H1 (cell line): ENCODE measurements at regions not wholly inside any gene's neighbourhood (a gene's known extent, or its start where the extent isn't known, plus 50 kb on each side); places are given as distances from the start of the nearest gene placed in this dataset.

ENCODE experiments used
- CTCF ChIA-PET: fragments of 300-600 bp; sonication (Branson Sonifier 250); formaldehyde crosslinking; loops from one replicate; lab custom pipeline; 2021; ENCODE audit not compliant: partially characterized antibody; lab: Charles Lee
- POLR2A ChIA-PET: fragments of 300-600 bp; sonication (Branson Sonifier 250); formaldehyde crosslinking; loops from one replicate; lab custom pipeline; 2021; ENCODE audit warnings: inconsistent platforms; ENCODE audit not compliant: partially characterized antibody; lab: Charles Lee
- DNase-seq, 2 experiments: peaks; one replicate each; pipeline versions ENCODE4 v3.0.0 to v3.0.0-alpha.2; 2010 to 2022; ENCODE audit warnings: low spot score in 2 of 2, low read depth in 1 of 2, mixed read lengths in 1 of 2
- FAIRE-seq: peaks from 2 replicates; lab custom pipeline; 2011; peaks lifted over from hg19 to GRCh38; lab: Jason Lieb, UNC
- H2AFZ ChIP-seq: 2 replicates; pipeline ENCODE4 v1.8.1; 2012; ENCODE audit warnings: low read length, inconsistent platforms
- H2AK5ac ChIP-seq: 2 replicates; pipeline ENCODE4 v1.6.1; 2013; ENCODE audit warnings: low read depth, low read length
- H2BK120ac ChIP-seq: replicated peaks from 2 replicates; pipeline ENCODE3; 2013; ENCODE audit warnings: low read depth, low read length, inconsistent platforms
- H2BK12ac ChIP-seq: 2 replicates; pipeline ENCODE4 v1.6.1; 2013; ENCODE audit warnings: low read depth, low read length
- H2BK15ac ChIP-seq: 2 replicates; pipeline ENCODE4 v1.6.1; 2013; ENCODE audit warnings: low read length
- H2BK20ac ChIP-seq: 2 replicates; pipeline ENCODE4 v1.6.1; 2013; ENCODE audit warnings: low read length
- H2BK5ac ChIP-seq: 2 replicates; pipeline ENCODE4 v1.6.1; 2013; ENCODE audit warnings: low read depth, low read length
- H3K14ac ChIP-seq: 2 replicates; pipeline ENCODE4 v1.6.1; 2013; ENCODE audit warnings: inconsistent platforms; ENCODE audit not compliant: insufficient read length
- H3K18ac ChIP-seq: 2 replicates; pipeline ENCODE4 v1.6.1; 2013; ENCODE audit warnings: low read length; ENCODE audit errors: extremely low read depth
- H3K23ac ChIP-seq: 2 replicates; pipeline ENCODE4 v1.6.1; 2013; ENCODE audit warnings: inconsistent platforms; ENCODE audit not compliant: insufficient read length
- H3K23me2 ChIP-seq: 2 replicates; pipeline ENCODE4 v1.6.1; 2013; ENCODE audit warnings: low read depth, low read length
- H3K27ac ChIP-seq: 2 replicates; pipeline ENCODE4 v1.6.1; 2011; ENCODE audit warnings: low read depth, low read length, inconsistent platforms
- H3K27me3 ChIP-seq, 4 experiments: replicated peaks in 1 of 4; 1 replicate in 1 of 4; 2 replicates in 3 of 4; pipeline versions ENCODE4 v1.6.1 to v1.8.1; 2011 to 2013; ENCODE audit warnings: low read length in 3 of 4, mild to moderate bottlenecking in 3 of 4, inconsistent platforms in 2 of 4, mixed read lengths in 2 of 4, moderate library complexity in 1 of 4; ENCODE audit not compliant: control insufficient read depth in 3 of 4, insufficient read depth in 3 of 4; ENCODE audit errors: extremely low read depth in 1 of 4
- H3K36me3 ChIP-seq, 4 experiments: 2 replicates each; pipeline versions ENCODE4 v1.6.1 to v1.8.1; 2011 to 2013; ENCODE audit warnings: mild to moderate bottlenecking in 4 of 4, low read length in 3 of 4, moderate library complexity in 2 of 4, control low read depth in 1 of 4, inconsistent platforms in 1 of 4; ENCODE audit not compliant: insufficient read depth in 4 of 4, control insufficient read depth in 2 of 4
- H3K4ac ChIP-seq: replicated peaks from 2 replicates; pipeline ENCODE3; 2013; ENCODE audit warnings: low read length, low read depth, mixed read lengths, inconsistent platforms; ENCODE audit not compliant: insufficient read length
- H3K4me1 ChIP-seq, 4 experiments: replicated peaks in 1 of 4; 1 replicate in 1 of 4; 2 replicates in 3 of 4; pipeline versions ENCODE4 v1.6.1 to v1.8.1; 2011 to 2013; ENCODE audit warnings: low read length in 3 of 4, inconsistent platforms in 2 of 4, mixed read lengths in 1 of 4; ENCODE audit not compliant: insufficient read depth in 4 of 4, control insufficient read depth in 3 of 4
- H3K4me2 ChIP-seq, 2 experiments: 2 replicates each; pipeline versions ENCODE4 v1.6.1 to v1.8.1; 2011 to 2013; ENCODE audit warnings: low read depth in 2 of 2, low read length in 2 of 2, control low read depth in 1 of 2, inconsistent platforms in 1 of 2, mild to moderate bottlenecking in 1 of 2; ENCODE audit not compliant: insufficient read depth in 1 of 2
- H3K4me3 ChIP-seq, 4 experiments: fragments of 200-600, 300-600 bp in 1 of 4; sonication (generic), shearing (Covaris generic), sonication (Bioruptor Twin) in 1 of 4; 2 replicates each; pipeline versions ENCODE4 v1.5.1 to v1.8.1; 2011 to 2016; ENCODE audit warnings: low read length in 4 of 4, low read depth in 3 of 4, control low read depth in 2 of 4, inconsistent platforms in 2 of 4, mild to moderate bottlenecking in 2 of 4, mixed read lengths in 1 of 4, moderate library complexity in 1 of 4; ENCODE audit not compliant: insufficient read depth in 2 of 4; ENCODE audit errors: extremely low read depth in 1 of 4
- H3K56ac ChIP-seq: replicated peaks from 2 replicates; pipeline ENCODE3; 2013; ENCODE audit warnings: low read depth, mild to moderate bottlenecking, mixed read lengths, low read length, inconsistent platforms; ENCODE audit not compliant: insufficient read length
- H3K79me1 ChIP-seq: 2 replicates; pipeline ENCODE4 v1.6.1; 2013; ENCODE audit warnings: low read depth, low read length, control low read depth
- H3K79me2 ChIP-seq, 2 experiments: 2 replicates each; pipeline versions ENCODE4 v1.6.1 to v1.8.1; 2012 to 2013; ENCODE audit warnings: low read length in 2 of 2, mild to moderate bottlenecking in 2 of 2, inconsistent platforms in 1 of 2; ENCODE audit not compliant: insufficient read depth in 2 of 2, control insufficient read depth in 1 of 2
- H3K9ac ChIP-seq, 4 experiments: replicated peaks in 1 of 4; 1 replicate in 1 of 4; 2 replicates in 3 of 4; pipeline versions ENCODE4 v1.6.1 to v1.8.1; 2011 to 2013; ENCODE audit warnings: low read depth in 3 of 4, low read length in 3 of 4, control low read depth in 2 of 4, mild to moderate bottlenecking in 2 of 4, moderate library complexity in 2 of 4, inconsistent platforms in 1 of 4; ENCODE audit errors: extremely low read depth in 1 of 4
- H3K9me3 ChIP-seq, 2 experiments: 2 replicates each; pipeline versions ENCODE4 v1.6.1 to v1.8.1; 2012 to 2013; ENCODE audit warnings: mild to moderate bottlenecking in 2 of 2, moderate library complexity in 2 of 2, control low read depth in 1 of 2, inconsistent platforms in 1 of 2, low read depth in 1 of 2, low read length in 1 of 2, mixed read lengths in 1 of 2; ENCODE audit not compliant: insufficient read depth in 2 of 2
- H4K20me1 ChIP-seq, 2 experiments: replicated peaks in 1 of 2; 2 replicates each; pipeline versions ENCODE3 to v1.8.1; 2011 to 2013; ENCODE audit warnings: inconsistent platforms in 2 of 2, low read length in 2 of 2, mild to moderate bottlenecking in 1 of 2; ENCODE audit not compliant: insufficient read depth in 2 of 2, control insufficient read depth in 1 of 2
- H4K5ac ChIP-seq: 2 replicates; pipeline ENCODE4 v1.6.1; 2013; ENCODE audit warnings: low read length, low read depth, mixed read lengths, inconsistent platforms; ENCODE audit not compliant: insufficient read length
- H4K8ac ChIP-seq: 2 replicates; pipeline ENCODE4 v1.8.0; 2013; ENCODE audit warnings: mild to moderate bottlenecking, moderate library complexity, low read length, inconsistent platforms; ENCODE audit not compliant: insufficient read depth; ENCODE audit errors: extremely low read depth
- H4K91ac ChIP-seq: replicated peaks from 2 replicates; pipeline ENCODE3; 2013; ENCODE audit warnings: low read length, mixed read lengths, inconsistent platforms; ENCODE audit not compliant: insufficient read length
- ZNF274 ChIP-seq: IDR thresholded peaks from 2 replicates; pipeline ENCODE4 v1.7.0; 2012; ENCODE audit warnings: low read length, borderline replicate concordance; ENCODE audit errors: extremely low read depth
- WGBS, 2 experiments: shearing (Covaris generic) in 1 of 2; methylation state at CpG; one replicate each; pipeline versions ENCODE4 v1.1.6 to v1.1.7; 2013 to 2015; ENCODE audit warnings: low lambda C conversion rate in 2 of 2, mixed read lengths in 2 of 2, inconsistent platforms in 1 of 2, low coverage in 1 of 2, missing lambda C conversion rate in 1 of 2; ENCODE audit not compliant: insufficient replicate concordance in 2 of 2, insufficient coverage in 1 of 2, insufficient read length in 1 of 2; ENCODE audit errors: extremely low coverage in 1 of 2, missing lambda C conversion rate in 1 of 2; 5-methylcytosine and 5-hydroxymethylcytosine counted together

DNA sequence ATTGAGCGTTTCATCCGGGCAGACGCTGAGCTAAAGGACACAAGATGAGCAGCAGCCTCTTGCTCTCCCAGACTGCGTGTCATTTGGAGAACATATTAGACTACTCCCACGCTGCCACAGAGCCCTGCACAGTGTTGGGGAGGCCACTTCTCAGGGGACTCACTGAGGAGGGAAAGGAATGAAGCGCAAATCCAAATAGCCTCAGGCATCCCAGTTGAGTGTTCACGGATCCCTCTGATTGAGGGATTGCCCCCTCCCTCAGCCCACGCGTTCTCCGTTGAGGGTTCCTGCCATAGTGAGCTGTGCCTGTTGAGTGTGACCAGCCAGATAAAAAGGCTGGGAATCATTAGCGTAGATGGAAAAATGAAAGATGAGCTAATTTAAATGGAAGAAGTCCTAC is 563.4 kb downstream of the ACTR3B start:
- no peak overlapping the region for H2BK12ac ChIP-seq
- no peaks in the 10 kb centered on the region for H3K4me1 ChIP-seq
- no peak overlapping the region for H3K4me2 ChIP-seq
- H3K27ac ChIP-seq = no peak overlapping the region
- H2BK15ac ChIP-seq = no peak overlapping the region
- no peak overlapping the region for H3K23ac ChIP-seq
- H4K8ac ChIP-seq = no peak overlapping the region
- H3K9me3 ChIP-seq = peaks cover 24 to 47% of the 10 kb centered on the region in 2 experiments; a peak in 3 of 4 replicates
- ChIA-PET POLR2A (no interaction called here), CTCF (interaction anchor here (1.1 kb wide), 1 partner anchor 210 kb away, joined by 3 read pairs; no protein-coding TSS in a partner anchor)
- H4K91ac ChIP-seq = no peak overlapping the region
- no peak overlapping the region for H3K56ac ChIP-seq
- no peak overlapping the region for H3K9ac ChIP-seq
- H2BK5ac ChIP-seq = no peak overlapping the region
- no peak overlapping the region for H2AFZ ChIP-seq
- no peaks in the 10 kb centered on the region for H3K79me1 ChIP-seq
- no peak for TF ChIP-seq ZNF274
- no peak for DNase-seq
- no peaks in the 10 kb centered on the region for H3K36me3 ChIP-seq
- 87% methylated on average over 11 of the region's 11 CpGs; no CpG with 5 or more reads in 1 of the 2 experiments for WGBS, 2 experiments
- no peak overlapping the region for H2BK120ac ChIP-seq
- H4K5ac ChIP-seq = no peak overlapping the region
- H3K14ac ChIP-seq = no peak overlapping the region
- peaks cover 0 to 2% (median 0%) of the 10 kb centered on the region in 4 experiments; a peak in 1 of 7 replicates for H3K27me3 ChIP-seq
- no peak overlapping the region for H2BK20ac ChIP-seq
- H3K4ac ChIP-seq = no peak overlapping the region
- H2AK5ac ChIP-seq = no peak overlapping the region
- H3K79me2 ChIP-seq = no peaks in the 10 kb centered on the region
- no peak for FAIRE-seq
- H3K18ac ChIP-seq = no peak overlapping the region
- no peaks in the 10 kb centered on the region for H4K20me1 ChIP-seq
- no peak overlapping the region for H3K4me3 ChIP-seq
- no peaks in the 10 kb centered on the region; the same call in 1 of the 2 replicates for H3K23me2 ChIP-seq
